ENCODE measurements at regions not wholly inside any gene's neighbourhood (a gene's known extent, or its start where the extent isn't known, plus 50 kb on each side); places are given as distances from the start of the nearest gene placed in this dataset.

DNA sequence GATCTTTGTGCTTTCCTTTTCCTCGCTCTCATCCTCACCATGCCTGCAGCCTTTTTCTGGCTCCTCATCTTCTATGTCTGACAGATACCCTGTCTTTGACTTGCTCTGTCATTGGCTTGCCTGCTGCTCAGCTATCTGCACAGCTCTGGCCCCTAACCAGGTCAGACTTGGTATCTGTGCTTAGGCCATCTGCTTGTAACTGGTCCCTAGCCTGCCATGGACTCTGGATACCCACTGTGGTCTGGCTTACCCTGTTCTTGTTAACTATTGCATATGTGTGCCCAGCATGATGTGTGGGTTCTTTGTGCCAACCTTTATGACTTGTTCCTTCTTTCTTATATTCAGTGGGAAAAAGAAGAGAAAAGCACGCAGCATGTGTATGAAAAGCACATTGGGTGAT is 109.7 kb upstream of the ROPN1 start (continued):
- TF ChIP-seq SRF (IDR thresholded peaks at IDR 0.05; ENCODE audit: low read depth, low read length) (no peak), TAF1 (IDR thresholded peaks at IDR 0.05; ENCODE audit: low read depth, low read length) (no peak), SP4 (IDR thresholded peaks at IDR 0.05; ENCODE audit: low read length) (no peak)
- TF ChIP-seq, protein P1, sequence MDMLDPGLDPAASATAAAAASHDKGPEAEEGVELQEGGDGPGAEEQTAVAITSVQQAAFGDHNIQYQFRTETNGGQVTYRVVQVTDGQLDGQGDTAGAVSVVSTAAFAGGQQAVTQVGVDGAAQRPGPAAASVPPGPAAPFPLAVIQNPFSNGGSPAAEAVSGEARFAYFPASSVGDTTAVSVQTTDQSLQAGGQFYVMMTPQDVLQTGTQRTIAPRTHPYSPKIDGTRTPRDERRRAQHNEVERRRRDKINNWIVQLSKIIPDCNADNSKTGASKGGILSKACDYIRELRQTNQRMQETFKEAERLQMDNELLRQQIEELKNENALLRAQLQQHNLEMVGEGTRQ (IDR thresholded peaks at IDR 0.05; ENCODE audit: low read length), result no peak
